ENCODE measurements at regions not wholly inside any gene's neighbourhood (a gene's known extent, or its start where the extent isn't known, plus 50 kb on each side); places are given as distances from the start of the nearest gene placed in this dataset.

DNA sequence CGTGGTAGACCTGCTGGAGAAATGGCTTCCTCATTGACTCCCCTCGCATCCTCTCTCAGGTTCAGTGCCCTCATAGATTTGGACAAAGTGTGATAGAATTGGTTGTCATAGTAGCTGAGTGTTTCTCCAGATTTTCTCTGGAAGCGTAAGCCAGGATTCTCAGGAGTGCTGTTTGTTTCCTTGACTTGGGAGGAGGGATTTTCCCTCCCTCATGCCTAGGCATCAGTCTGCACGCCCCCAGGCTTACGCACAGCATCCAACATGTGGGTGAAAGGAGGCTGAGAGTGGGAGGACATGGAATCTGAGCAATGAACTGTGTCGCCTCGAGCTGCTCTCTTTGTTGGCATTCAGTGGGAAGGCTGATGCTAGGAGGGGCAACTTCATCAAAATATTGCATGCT is 503.5 kb downstream of the LTN1 start:
- no peak for TF ChIP-seq POLR2A (IDR thresholded peaks at IDR 0.05)
- TF ChIP-seq, protein P1, sequence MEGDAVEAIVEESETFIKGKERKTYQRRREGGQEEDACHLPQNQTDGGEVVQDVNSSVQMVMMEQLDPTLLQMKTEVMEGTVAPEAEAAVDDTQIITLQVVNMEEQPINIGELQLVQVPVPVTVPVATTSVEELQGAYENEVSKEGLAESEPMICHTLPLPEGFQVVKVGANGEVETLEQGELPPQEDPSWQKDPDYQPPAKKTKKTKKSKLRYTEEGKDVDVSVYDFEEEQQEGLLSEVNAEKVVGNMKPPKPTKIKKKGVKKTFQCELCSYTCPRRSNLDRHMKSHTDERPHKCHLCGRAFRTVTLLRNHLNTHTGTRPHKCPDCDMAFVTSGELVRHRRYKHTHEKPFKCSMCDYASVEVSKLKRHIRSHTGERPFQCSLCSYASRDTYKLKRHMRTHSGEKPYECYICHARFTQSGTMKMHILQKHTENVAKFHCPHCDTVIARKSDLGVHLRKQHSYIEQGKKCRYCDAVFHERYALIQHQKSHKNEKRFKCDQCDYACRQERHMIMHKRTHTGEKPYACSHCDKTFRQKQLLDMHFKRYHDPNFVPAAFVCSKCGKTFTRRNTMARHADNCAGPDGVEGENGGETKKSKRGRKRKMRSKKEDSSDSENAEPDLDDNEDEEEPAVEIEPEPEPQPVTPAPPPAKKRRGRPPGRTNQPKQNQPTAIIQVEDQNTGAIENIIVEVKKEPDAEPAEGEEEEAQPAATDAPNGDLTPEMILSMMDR (IDR thresholded peaks at IDR 0.05), result no peak
- no peak for TF ChIP-seq POLR2AphosphoS5 (IDR thresholded peaks at IDR 0.05)

All from suprapubic skin (tissue), 4 donors.